ENCODE measurements at regions not wholly inside any gene's neighbourhood (a gene's known extent, or its start where the extent isn't known, plus 50 kb on each side); places are given as distances from the start of the nearest gene placed in this dataset.

- TF ChIP-seq CTCF (IDR thresholded peaks at IDR 0.05; ENCODE audit: low read length) (no peak), EZH2 (optimal IDR thresholded peaks at IDR 0.05; ENCODE audit: low read depth, low read length) (no peak), EZH2phosphoT487 (IDR thresholded peaks at IDR 0.05; ENCODE audit: low read length) (no peak)
Measured at GRCh38 chr6:156657296-156657695, 119.9 kb upstream of the ARID1B start.
